ENCODE measurements at regions not wholly inside any gene's neighbourhood (a gene's known extent, or its start where the extent isn't known, plus 50 kb on each side); places are given as distances from the start of the nearest gene placed in this dataset.

DNA sequence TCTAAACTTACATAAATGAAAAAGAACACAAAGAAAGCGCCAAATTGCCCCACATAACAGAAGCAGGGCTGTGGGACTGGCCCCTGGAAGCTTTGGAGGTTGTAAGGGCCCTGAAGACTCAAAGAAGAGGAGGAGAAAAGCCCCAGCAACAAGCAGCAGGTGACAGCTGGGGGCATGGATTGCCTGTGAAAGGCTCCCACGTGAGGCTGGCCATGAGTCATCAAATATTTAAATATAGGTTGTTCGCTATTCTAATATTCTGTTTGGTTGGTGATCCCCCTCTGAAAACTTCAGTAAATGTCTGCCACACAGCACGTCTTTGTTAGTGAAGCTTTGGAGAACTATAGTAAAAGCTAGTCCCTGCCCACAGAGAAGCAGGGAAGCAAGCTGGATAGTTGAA, 132.4 kb downstream of the MREG start (continued):
- TF ChIP-seq YY1 (IDR thresholded peaks at IDR 0.05; ENCODE audit: low read depth), result no peak
- TF ChIP-seq RCOR1 (IDR thresholded peaks at IDR 0.05; ENCODE audit: low read length), result no peak
- TF ChIP-seq TEAD4 (IDR thresholded peaks at IDR 0.05; ENCODE audit: borderline replicate concordance, insufficient read depth), result no peak
- TF ChIP-seq SMC3 (IDR thresholded peaks at IDR 0.05; ENCODE audit: low read depth, low read length), result no peak
- TF ChIP-seq NFIC (IDR thresholded peaks at IDR 0.05; ENCODE audit: borderline replicate concordance), result no peak

DNA sequence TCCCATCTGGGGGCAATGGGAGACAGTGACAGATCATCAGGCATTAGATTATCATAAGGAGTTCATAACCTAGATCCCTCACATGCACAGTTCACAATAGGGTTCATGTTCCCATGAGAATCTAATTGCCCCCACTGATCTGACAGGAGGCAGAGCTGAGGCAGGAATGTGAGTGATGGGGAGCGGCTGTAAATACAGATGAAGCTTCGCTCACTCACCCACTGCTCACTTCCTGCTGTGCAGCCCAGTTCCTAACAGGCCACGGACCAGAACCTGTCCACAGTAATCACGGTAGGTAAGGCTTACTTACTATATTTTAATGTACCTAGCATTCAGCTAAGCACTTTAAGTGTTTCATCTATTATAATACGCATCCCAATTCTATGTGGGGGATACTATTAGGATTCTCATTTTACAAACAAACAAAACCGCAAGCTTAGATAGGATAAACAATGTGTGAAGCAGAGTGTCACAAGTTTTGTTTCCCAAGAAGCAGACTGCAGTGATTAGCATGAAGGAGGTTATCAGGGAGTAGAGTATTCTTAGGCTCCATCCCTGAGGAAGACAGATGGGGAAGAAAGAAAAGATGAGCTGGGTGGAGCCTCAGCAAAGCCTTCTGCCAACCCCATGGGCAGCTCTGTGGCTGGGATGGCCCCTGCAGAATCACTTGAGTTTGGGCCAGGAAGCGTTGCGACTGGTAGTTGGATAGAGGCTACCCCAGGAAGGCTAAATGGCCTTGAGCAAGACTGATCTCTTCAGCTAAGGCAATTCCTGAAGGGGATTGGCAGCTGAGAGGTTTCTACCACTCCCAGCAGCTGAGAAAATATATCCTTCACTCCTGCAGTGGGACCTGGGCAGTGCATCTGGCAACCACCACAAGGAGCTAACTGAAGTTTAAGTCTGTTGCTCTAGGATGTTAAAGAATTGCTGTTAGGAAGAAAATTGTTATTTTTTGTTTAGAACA, 133.1 kb downstream of the MREG start:
- TF ChIP-seq NFIC (IDR thresholded peaks at IDR 0.05; ENCODE audit: borderline replicate concordance) (no peak), TAF1 (IDR thresholded peaks at IDR 0.05; ENCODE audit: borderline replicate concordance, low read depth, low read length) (no peak), MXI1 (IDR thresholded peaks at IDR 0.05; ENCODE audit: low read depth, low read length) (no peak), POLR2AphosphoS5 (IDR thresholded peaks at IDR 0.05; ENCODE audit: low read depth, low read length) (no peak), RCOR1 (IDR thresholded peaks at IDR 0.05; ENCODE audit: low read length) (no peak), CHD2 (IDR thresholded peaks at IDR 0.05; ENCODE audit: low read length, partially characterized antibody) (no peak), RAD21 (IDR thresholded peaks at IDR 0.05; ENCODE audit: low read length) (no peak), FOXJ3 (CRISPR knock-in tag; IDR thresholded peaks at IDR 0.05) (no peak), TEAD4 (IDR thresholded peaks at IDR 0.05; ENCODE audit: borderline replicate concordance, insufficient read depth) (no peak), GATA2 (CRISPR knock-in tag; IDR thresholded peaks at IDR 0.05) (no peak), SMC3 (IDR thresholded peaks at IDR 0.05; ENCODE audit: low read depth, low read length) (no peak)
- TF ChIP-seq, protein P1, sequence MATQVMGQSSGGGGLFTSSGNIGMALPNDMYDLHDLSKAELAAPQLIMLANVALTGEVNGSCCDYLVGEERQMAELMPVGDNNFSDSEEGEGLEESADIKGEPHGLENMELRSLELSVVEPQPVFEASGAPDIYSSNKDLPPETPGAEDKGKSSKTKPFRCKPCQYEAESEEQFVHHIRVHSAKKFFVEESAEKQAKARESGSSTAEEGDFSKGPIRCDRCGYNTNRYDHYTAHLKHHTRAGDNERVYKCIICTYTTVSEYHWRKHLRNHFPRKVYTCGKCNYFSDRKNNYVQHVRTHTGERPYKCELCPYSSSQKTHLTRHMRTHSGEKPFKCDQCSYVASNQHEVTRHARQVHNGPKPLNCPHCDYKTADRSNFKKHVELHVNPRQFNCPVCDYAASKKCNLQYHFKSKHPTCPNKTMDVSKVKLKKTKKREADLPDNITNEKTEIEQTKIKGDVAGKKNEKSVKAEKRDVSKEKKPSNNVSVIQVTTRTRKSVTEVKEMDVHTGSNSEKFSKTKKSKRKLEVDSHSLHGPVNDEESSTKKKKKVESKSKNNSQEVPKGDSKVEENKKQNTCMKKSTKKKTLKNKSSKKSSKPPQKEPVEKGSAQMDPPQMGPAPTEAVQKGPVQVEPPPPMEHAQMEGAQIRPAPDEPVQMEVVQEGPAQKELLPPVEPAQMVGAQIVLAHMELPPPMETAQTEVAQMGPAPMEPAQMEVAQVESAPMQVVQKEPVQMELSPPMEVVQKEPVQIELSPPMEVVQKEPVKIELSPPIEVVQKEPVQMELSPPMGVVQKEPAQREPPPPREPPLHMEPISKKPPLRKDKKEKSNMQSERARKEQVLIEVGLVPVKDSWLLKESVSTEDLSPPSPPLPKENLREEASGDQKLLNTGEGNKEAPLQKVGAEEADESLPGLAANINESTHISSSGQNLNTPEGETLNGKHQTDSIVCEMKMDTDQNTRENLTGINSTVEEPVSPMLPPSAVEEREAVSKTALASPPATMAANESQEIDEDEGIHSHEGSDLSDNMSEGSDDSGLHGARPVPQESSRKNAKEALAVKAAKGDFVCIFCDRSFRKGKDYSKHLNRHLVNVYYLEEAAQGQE (IDR thresholded peaks at IDR 0.05; ENCODE audit: low read depth, low read length), result no peak
- TF ChIP-seq, protein P2, sequence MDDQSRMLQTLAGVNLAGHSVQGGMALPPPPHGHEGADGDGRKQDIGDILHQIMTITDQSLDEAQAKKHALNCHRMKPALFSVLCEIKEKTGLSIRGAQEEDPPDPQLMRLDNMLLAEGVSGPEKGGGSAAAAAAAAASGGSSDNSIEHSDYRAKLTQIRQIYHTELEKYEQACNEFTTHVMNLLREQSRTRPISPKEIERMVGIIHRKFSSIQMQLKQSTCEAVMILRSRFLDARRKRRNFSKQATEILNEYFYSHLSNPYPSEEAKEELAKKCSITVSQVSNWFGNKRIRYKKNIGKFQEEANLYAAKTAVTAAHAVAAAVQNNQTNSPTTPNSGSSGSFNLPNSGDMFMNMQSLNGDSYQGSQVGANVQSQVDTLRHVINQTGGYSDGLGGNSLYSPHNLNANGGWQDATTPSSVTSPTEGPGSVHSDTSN (IDR thresholded peaks at IDR 0.05), result no peak
- TF ChIP-seq, protein P3, sequence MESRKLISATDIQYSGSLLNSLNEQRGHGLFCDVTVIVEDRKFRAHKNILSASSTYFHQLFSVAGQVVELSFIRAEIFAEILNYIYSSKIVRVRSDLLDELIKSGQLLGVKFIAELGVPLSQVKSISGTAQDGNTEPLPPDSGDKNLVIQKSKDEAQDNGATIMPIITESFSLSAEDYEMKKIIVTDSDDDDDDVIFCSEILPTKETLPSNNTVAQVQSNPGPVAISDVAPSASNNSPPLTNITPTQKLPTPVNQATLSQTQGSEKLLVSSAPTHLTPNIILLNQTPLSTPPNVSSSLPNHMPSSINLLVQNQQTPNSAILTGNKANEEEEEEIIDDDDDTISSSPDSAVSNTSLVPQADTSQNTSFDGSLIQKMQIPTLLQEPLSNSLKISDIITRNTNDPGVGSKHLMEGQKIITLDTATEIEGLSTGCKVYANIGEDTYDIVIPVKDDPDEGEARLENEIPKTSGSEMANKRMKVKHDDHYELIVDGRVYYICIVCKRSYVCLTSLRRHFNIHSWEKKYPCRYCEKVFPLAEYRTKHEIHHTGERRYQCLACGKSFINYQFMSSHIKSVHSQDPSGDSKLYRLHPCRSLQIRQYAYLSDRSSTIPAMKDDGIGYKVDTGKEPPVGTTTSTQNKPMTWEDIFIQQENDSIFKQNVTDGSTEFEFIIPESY (IDR thresholded peaks at IDR 0.05; ENCODE audit: borderline replicate concordance, low read depth), result no peak
- Histone ChIP-seq H3K27ac (ENCODE audit: low read depth in 2 of 2, low read length in 1 of 2) (no peak overlapping the region), H3K9ac (no peak overlapping the region), H3K79me2 (ENCODE audit: insufficient read depth) (no peaks in the 10 kb centered on the region), H3K9me2 (no peaks in the 10 kb centered on the region), H4K20me1 (ENCODE audit: insufficient read depth) (no peaks in the 10 kb centered on the region), H3K27me3 (ENCODE audit: insufficient read depth) (no peaks in the 10 kb centered on the region), H3K4me2 (no peak overlapping the region), H2AFZ (ENCODE audit: low read depth) (no peak overlapping the region; the same call in 1 of the 2 replicates), H3K4me1 (ENCODE audit: control insufficient read depth in 1 of 2, insufficient read depth in 2 of 2, low read depth in 1 of 2, low read length in 1 of 2) (peaks cover 0 to 17% of the 10 kb centered on the region in 2 experiments; a peak in 1 of 4 replicates), H3F3A (replicated peaks; ENCODE audit: insufficient read depth) (peaks cover 5% of the 10 kb centered on the region), H3K36me3 (replicated peaks in 1 of 2; ENCODE audit: control insufficient read depth in 1 of 2, insufficient read depth in 2 of 2, low read length in 1 of 2) (peaks cover 0 to 2% of the 10 kb centered on the region in 2 experiments), H3K4me3 (ENCODE audit: low read depth in 2 of 2, low read length in 1 of 2) (no peak overlapping the region), H3K9me3 (no peaks in the 10 kb centered on the region)
- 96% methylated on average over 8 of the region's 8 CpGs for WGBS (ENCODE audit: low lambda C conversion rate)
- POLR2A ChIA-PET, result interaction anchor here (0.6 kb wide), 1 partner anchor 261 kb away, joined by 3 read pairs; no protein-coding TSS in a partner anchor
- CTCF ChIA-PET, result interaction anchor here (0.6 to 1.4 kb wide), 3 partner anchors 13 to 474 kb away, joined by 3 to 4 read pairs (median 3); no protein-coding TSS in a partner anchor
- DNase-seq, result no peak

All from SK-N-SH (cell line).